Hepatocyte (in vitro differentiated cells): ENCODE measurements at regions not wholly inside any gene's neighbourhood (a gene's known extent, or its start where the extent isn't known, plus 50 kb on each side); places are given as distances from the start of the nearest gene placed in this dataset.
A peak's percentile ranks its signal among the peaks of the same experiment; 100 is the strongest.

ENCODE experiments used
- DNase-seq: peaks from one replicate; pipeline ENCODE4 v3.0.0-alpha.2; 2016; ENCODE audit warnings: low spot score
- H2AFZ ChIP-seq: fragments of 200-600 bp; sonication (generic); 2 replicates; pipeline ENCODE4 v1.6.0; 2016; ENCODE audit warnings: antibody characterized with exemption, mild to moderate bottlenecking
- H3K27ac ChIP-seq: fragments of 200-600 bp; sonication (generic); 2 replicates; pipeline ENCODE4 v1.5.1; 2016; ENCODE audit warnings: mild to moderate bottlenecking
- H3K27me3 ChIP-seq: fragments of 200-600 bp; sonication (generic); 2 replicates; pipeline ENCODE4 v1.6.1; 2016
- H3K36me3 ChIP-seq: fragments of 200-600 bp; sonication (generic); replicated peaks from 2 replicates; pipeline ENCODE4 v1.5.1; 2016; ENCODE audit warnings: low read depth; ENCODE audit not compliant: insufficient read depth
- H3K4me1 ChIP-seq: fragments of 200-600 bp; sonication (generic); 2 replicates; pipeline ENCODE4 v1.5.1; 2016; ENCODE audit warnings: mild to moderate bottlenecking, moderate library complexity; ENCODE audit not compliant: insufficient read depth
- H3K4me2 ChIP-seq: fragments of 200-600 bp; sonication (generic); 2 replicates; pipeline ENCODE4 v1.6.0; 2016
- H3K4me3 ChIP-seq: fragments of 200-600 bp; sonication (generic); 2 replicates; pipeline ENCODE4 v1.5.1; 2016; ENCODE audit warnings: mild to moderate bottlenecking
- H3K79me2 ChIP-seq: fragments of 200-600 bp; sonication (generic); 2 replicates; pipeline ENCODE4 v1.6.0; 2017; ENCODE audit warnings: mild to moderate bottlenecking
- H3K9me2 ChIP-seq: fragments of 200-600 bp; sonication (generic); replicated peaks from 2 replicates; pipeline ENCODE4 v1.6.0; 2017; ENCODE audit warnings: mild to moderate bottlenecking; ENCODE audit not compliant: insufficient read depth
- H3K9me3 ChIP-seq: fragments of 200-600 bp; sonication (generic); 2 replicates; pipeline ENCODE4 v1.5.1; 2016; ENCODE audit warnings: low read depth, mild to moderate bottlenecking
- H4K20me1 ChIP-seq: fragments of 200-600 bp; sonication (generic); 2 replicates; pipeline ENCODE4 v1.6.0; 2016; ENCODE audit warnings: mild to moderate bottlenecking; ENCODE audit not compliant: insufficient read depth, poor library complexity, severe bottlenecking
- CTCF ChIP-seq: fragments of 200-600 bp; sonication (generic); IDR thresholded peaks from 2 replicates; pipeline ENCODE4 v1.5.1; 2016; ENCODE audit warnings: antibody characterized with exemption, mild to moderate bottlenecking; ENCODE audit not compliant: poor library complexity
- EZH2 ChIP-seq: fragments of 200-600 bp; sonication (generic); IDR thresholded peaks from 2 replicates; pipeline ENCODE4 v1.6.1; 2016; ENCODE audit warnings: antibody characterized with exemption, mild to moderate bottlenecking, borderline replicate concordance
- EZH2phosphoT487 ChIP-seq: fragments of 200-600 bp; sonication (generic); IDR thresholded peaks from one replicate; pipeline ENCODE4 v1.6.1; 2018; ENCODE audit warnings: antibody characterized with exemption, mild to moderate bottlenecking, low read depth, moderate library complexity; ENCODE audit not compliant: unreplicated experiment, severe bottlenecking
- WGBS: methylation state at CpG from one replicate; pipeline ENCODE4 v1.1.6; 2016; ENCODE audit warnings: low lambda C conversion rate; ENCODE audit errors: missing lambda C conversion rate; 5-methylcytosine and 5-hydroxymethylcytosine counted together

GRCh38 chr4:170305627-170306026, 215.9 kb upstream of the AADAT start:
- Histone ChIP-seq H3K4me1 (no peaks in the 10 kb centered on the region), H2AFZ (no peak overlapping the region), H3K27ac (peak overlapping the region; percentile 24), H3K79me2 (no peaks in the 10 kb centered on the region), H3K36me3 (no peaks in the 10 kb centered on the region), H3K9me2 (no peaks in the 10 kb centered on the region), H3K4me3 (no peak overlapping the region), H3K9me3 (no peaks in the 10 kb centered on the region), H3K4me2 (peak overlapping the region; percentile 20), H4K20me1 (no peaks in the 10 kb centered on the region), H3K27me3 (no peaks in the 10 kb centered on the region)
- DNase-seq = no peak
- WGBS = 56% methylated on average over 2 of the region's 2 CpGs
- no peak for TF ChIP-seq CTCF
- no peak for TF ChIP-seq EZH2
- no peak for TF ChIP-seq EZH2phosphoT487

- no peak for DNase-seq
- 91% methylated on average over 2 of the region's 2 CpGs for WGBS
- Histone ChIP-seq H3K27me3 (no peaks in the 10 kb centered on the region), H3K9me2 (no peaks in the 10 kb centered on the region), H3K27ac (no peak overlapping the region), H3K9me3 (no peaks in the 10 kb centered on the region), H3K79me2 (no peaks in the 10 kb centered on the region), H3K4me2 (no peak overlapping the region), H2AFZ (no peak overlapping the region), H3K4me3 (no peak overlapping the region), H4K20me1 (no peaks in the 10 kb centered on the region), H3K36me3 (no peaks in the 10 kb centered on the region), H3K4me1 (no peaks in the 10 kb centered on the region)
- TF ChIP-seq EZH2 (no peak), CTCF (no peak), EZH2phosphoT487 (no peak)
Observed at GRCh38 chr4:170281027-170281426, 191.3 kb upstream of the AADAT start.

- Histone ChIP-seq H3K79me2 (no peaks in the 10 kb centered on the region), H3K27me3 (no peaks in the 10 kb centered on the region), H2AFZ (no peak overlapping the region), H3K4me2 (no peak overlapping the region), H3K27ac (no peak overlapping the region), H3K4me3 (no peak overlapping the region), H3K9me3 (no peaks in the 10 kb centered on the region), H4K20me1 (no peaks in the 10 kb centered on the region), H3K4me1 (no peaks in the 10 kb centered on the region), H3K9me2 (no peaks in the 10 kb centered on the region), H3K36me3 (no peaks in the 10 kb centered on the region)
- TF ChIP-seq CTCF (no peak), EZH2 (no peak), EZH2phosphoT487 (no peak)
- DNase-seq = no peak
Observed at GRCh38 chr4:170278460-170278859, 188.7 kb upstream of the AADAT start.

DNA sequence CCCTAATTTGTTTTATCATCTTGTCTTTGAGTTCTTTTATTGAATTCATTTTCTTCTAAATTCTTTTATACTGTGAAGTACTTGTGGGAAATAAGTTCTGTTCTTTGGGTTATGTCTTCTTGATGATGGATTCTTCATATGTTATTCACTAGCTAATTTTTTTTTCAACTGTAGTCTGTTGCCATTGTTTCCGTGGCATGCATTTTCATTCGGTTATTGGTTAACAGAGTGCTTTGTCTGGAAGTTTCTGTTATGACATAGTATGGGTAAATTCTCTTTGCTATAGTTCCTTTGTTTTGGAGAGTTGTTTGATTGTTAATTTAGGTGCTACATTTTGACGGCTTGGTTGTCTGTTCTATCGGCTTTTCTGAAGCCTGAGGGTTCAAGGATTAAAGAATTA, 184.9 kb upstream of the AADAT start:
- Histone ChIP-seq H3K4me3 (no peak overlapping the region), H4K20me1 (no peaks in the 10 kb centered on the region), H3K27ac (no peak overlapping the region), H3K4me2 (no peak overlapping the region), H2AFZ (no peak overlapping the region), H3K9me3 (no peaks in the 10 kb centered on the region), H3K27me3 (no peaks in the 10 kb centered on the region), H3K36me3 (no peaks in the 10 kb centered on the region), H3K4me1 (peaks cover 5% of the 10 kb centered on the region), H3K9me2 (no peaks in the 10 kb centered on the region), H3K79me2 (no peaks in the 10 kb centered on the region)
- WGBS = 86% methylated on average over 4 of the region's 4 CpGs
- no peak for DNase-seq
- no peak for TF ChIP-seq EZH2phosphoT487
- TF ChIP-seq EZH2 = no peak
- TF ChIP-seq CTCF = no peak
